ENCODE measurements at regions not wholly inside any gene's neighbourhood (a gene's known extent, or its start where the extent isn't known, plus 50 kb on each side); places are given as distances from the start of the nearest gene placed in this dataset.

GRCh38 chr5:114206640-114207039, 155.2 kb upstream of the KCNN2 start:
- Histone ChIP-seq H3K4me1 (ENCODE audit: insufficient read depth, low read length) (no peaks in the 10 kb centered on the region), H3K9me3 (ENCODE audit: insufficient read depth, low read depth, low read length) (no peaks in the 10 kb centered on the region), H3K9ac (ENCODE audit: low read depth, low read length) (no peak overlapping the region), H3K27me3 (ENCODE audit: insufficient read depth, low read length) (no peaks in the 10 kb centered on the region), H3K4me3 (ENCODE audit: low read length) (no peak overlapping the region), H3K36me3 (ENCODE audit: insufficient read depth, low read length) (no peaks in the 10 kb centered on the region), H3K27ac (ENCODE audit: low read depth, low read length) (no peak overlapping the region)
- 92% methylated on average over 3 of the region's 3 CpGs for WGBS

- WGBS, result 96% methylated on average over 3 of the region's 3 CpGs
- Histone ChIP-seq H3K27ac (ENCODE audit: low read depth, low read length) (no peak overlapping the region), H3K36me3 (ENCODE audit: insufficient read depth, low read length) (no peaks in the 10 kb centered on the region), H3K4me1 (ENCODE audit: insufficient read depth, low read length) (no peaks in the 10 kb centered on the region), H3K9me3 (ENCODE audit: insufficient read depth, low read depth, low read length) (no peaks in the 10 kb centered on the region), H3K27me3 (ENCODE audit: insufficient read depth, low read length) (no peaks in the 10 kb centered on the region), H3K9ac (ENCODE audit: low read depth, low read length) (no peak overlapping the region), H3K4me3 (ENCODE audit: low read length) (no peak overlapping the region)
Measured at GRCh38 chr5:114207615-114208014, 154.3 kb upstream of the KCNN2 start.

GRCh38 chr5:114208120-114208519, 153.8 kb upstream of the KCNN2 start:
- no peak overlapping the region for H3K9ac ChIP-seq (ENCODE audit: low read depth, low read length)
- WGBS, result 96% methylated on average over 2 of the region's 2 CpGs

GRCh38 chr5:114208588-114208987, 153.3 kb upstream of the KCNN2 start:
- Histone ChIP-seq H3K4me1 (ENCODE audit: insufficient read depth, low read length) (no peaks in the 10 kb centered on the region), H3K27me3 (ENCODE audit: insufficient read depth, low read length) (no peaks in the 10 kb centered on the region), H3K9ac (ENCODE audit: low read depth, low read length) (no peak overlapping the region), H3K4me3 (ENCODE audit: low read length) (no peak overlapping the region), H3K9me3 (ENCODE audit: insufficient read depth, low read depth, low read length) (no peaks in the 10 kb centered on the region), H3K27ac (ENCODE audit: low read depth, low read length) (no peak overlapping the region), H3K36me3 (ENCODE audit: insufficient read depth, low read length) (no peaks in the 10 kb centered on the region)
- WGBS, result 100% methylated on average over 2 of the region's 2 CpGs

More at GRCh38 chr5:114208120-114208519, 153.8 kb upstream of the KCNN2 start:
- Histone ChIP-seq H3K9me3 (ENCODE audit: insufficient read depth, low read depth, low read length) (no peaks in the 10 kb centered on the region), H3K27me3 (ENCODE audit: insufficient read depth, low read length) (no peaks in the 10 kb centered on the region), H3K27ac (ENCODE audit: low read depth, low read length) (no peak overlapping the region), H3K4me1 (ENCODE audit: insufficient read depth, low read length) (no peaks in the 10 kb centered on the region), H3K4me3 (ENCODE audit: low read length) (no peak overlapping the region), H3K36me3 (ENCODE audit: insufficient read depth, low read length) (no peaks in the 10 kb centered on the region)

GRCh38 chr5:114210662-114211061, 151.2 kb upstream of the KCNN2 start:
- H3K9me3 ChIP-seq (ENCODE audit: insufficient read depth, low read depth, low read length), result no peaks in the 10 kb centered on the region
- no peaks in the 10 kb centered on the region for H3K36me3 ChIP-seq (ENCODE audit: insufficient read depth, low read length)
- H3K4me3 ChIP-seq (ENCODE audit: low read length), result no peak overlapping the region
- no peak overlapping the region for H3K9ac ChIP-seq (ENCODE audit: low read depth, low read length)
- 0% methylated on average over 1 of the region's 3 CpGs for WGBS
- no peak overlapping the region for H3K27ac ChIP-seq (ENCODE audit: low read depth, low read length)
- no peaks in the 10 kb centered on the region for H3K27me3 ChIP-seq (ENCODE audit: insufficient read depth, low read length)
- H3K4me1 ChIP-seq (ENCODE audit: insufficient read depth, low read length), result no peaks in the 10 kb centered on the region

GRCh38 chr5:114221807-114222206, 140.1 kb upstream of the KCNN2 start:
- WGBS, result no CpG with 5 or more reads among the region's 1 CpG
- no peaks in the 10 kb centered on the region for H3K36me3 ChIP-seq (ENCODE audit: insufficient read depth, low read length)
- no peak overlapping the region for H3K9ac ChIP-seq (ENCODE audit: low read depth, low read length)

GRCh38 chr5:114223866-114224265, 138.0 kb upstream of the KCNN2 start:
- no peak overlapping the region for H3K9ac ChIP-seq (ENCODE audit: low read depth, low read length)
- H3K9me3 ChIP-seq (ENCODE audit: insufficient read depth, low read depth, low read length), result 0 out of 2 replicates have a peak, but pooled peaks cover 9% of the 10 kb centered on the region
- H3K27ac ChIP-seq (ENCODE audit: low read depth, low read length), result no peak overlapping the region
- no peaks in the 10 kb centered on the region for H3K4me1 ChIP-seq (ENCODE audit: insufficient read depth, low read length)
- no peak overlapping the region for H3K4me3 ChIP-seq (ENCODE audit: low read length)
- H3K36me3 ChIP-seq (ENCODE audit: insufficient read depth, low read length), result no peaks in the 10 kb centered on the region
- no peaks in the 10 kb centered on the region for H3K27me3 ChIP-seq (ENCODE audit: insufficient read depth, low read length)
- WGBS, result 100% methylated on average over 1 of the region's 1 CpG

More at GRCh38 chr5:114221807-114222206, 140.1 kb upstream of the KCNN2 start:
- Histone ChIP-seq H3K27ac (ENCODE audit: low read depth, low read length) (no peak overlapping the region), H3K4me1 (ENCODE audit: insufficient read depth, low read length) (no peaks in the 10 kb centered on the region), H3K4me3 (ENCODE audit: low read length) (no peak overlapping the region), H3K9me3 (ENCODE audit: insufficient read depth, low read depth, low read length) (0 out of 2 replicates have a peak, but pooled peaks cover 15% of the 10 kb centered on the region), H3K27me3 (ENCODE audit: insufficient read depth, low read length) (no peaks in the 10 kb centered on the region)

- H3K9ac ChIP-seq (ENCODE audit: low read depth, low read length), result no peak overlapping the region
- H3K4me3 ChIP-seq (ENCODE audit: low read length), result no peak overlapping the region
- no peaks in the 10 kb centered on the region for H3K36me3 ChIP-seq (ENCODE audit: insufficient read depth, low read length)
- 94% methylated on average over 5 of the region's 5 CpGs for WGBS
- no peaks in the 10 kb centered on the region for H3K4me1 ChIP-seq (ENCODE audit: insufficient read depth, low read length)
- H3K27ac ChIP-seq (ENCODE audit: low read depth, low read length), result no peak overlapping the region
- H3K27me3 ChIP-seq (ENCODE audit: insufficient read depth, low read length), result no peaks in the 10 kb centered on the region
- no peaks in the 10 kb centered on the region for H3K9me3 ChIP-seq (ENCODE audit: insufficient read depth, low read depth, low read length)
Measured at GRCh38 chr5:114237766-114238165, 124.1 kb upstream of the KCNN2 start.

GRCh38 chr5:114238771-114239313, 123.0 kb upstream of the KCNN2 start:
- Histone ChIP-seq H3K4me3 (ENCODE audit: low read length) (no peak overlapping the region), H3K27me3 (ENCODE audit: insufficient read depth, low read length) (no peaks in the 10 kb centered on the region), H3K9ac (ENCODE audit: low read depth, low read length) (no peak overlapping the region), H3K9me3 (ENCODE audit: insufficient read depth, low read depth, low read length) (no peaks in the 10 kb centered on the region), H3K27ac (ENCODE audit: low read depth, low read length) (no peak overlapping the region), H3K4me1 (ENCODE audit: insufficient read depth, low read length) (no peaks in the 10 kb centered on the region), H3K36me3 (ENCODE audit: insufficient read depth, low read length) (no peaks in the 10 kb centered on the region)

GRCh38 chr5:114243281-114243971, 118.4 kb upstream of the KCNN2 start:
- Histone ChIP-seq H3K36me3 (ENCODE audit: insufficient read depth, low read length) (no peaks in the 10 kb centered on the region), H3K9me3 (ENCODE audit: insufficient read depth, low read depth, low read length) (no peaks in the 10 kb centered on the region), H3K4me3 (ENCODE audit: low read length) (no peak overlapping the region), H3K4me1 (ENCODE audit: insufficient read depth, low read length) (no peaks in the 10 kb centered on the region), H3K27me3 (ENCODE audit: insufficient read depth, low read length) (no peaks in the 10 kb centered on the region), H3K27ac (ENCODE audit: low read depth, low read length) (no peak overlapping the region), H3K9ac (ENCODE audit: low read depth, low read length) (no peak overlapping the region)
- 98% methylated on average over 8 of the region's 8 CpGs for WGBS

- no peak overlapping the region for H3K4me3 ChIP-seq (ENCODE audit: low read length)
- no peaks in the 10 kb centered on the region for H3K36me3 ChIP-seq (ENCODE audit: insufficient read depth, low read length)
- no peaks in the 10 kb centered on the region for H3K27me3 ChIP-seq (ENCODE audit: insufficient read depth, low read length)
- 98% methylated on average over 1 of the region's 1 CpG for WGBS
- H3K4me1 ChIP-seq (ENCODE audit: insufficient read depth, low read length), result no peaks in the 10 kb centered on the region
- H3K9ac ChIP-seq (ENCODE audit: low read depth, low read length), result no peak overlapping the region
- no peak overlapping the region for H3K27ac ChIP-seq (ENCODE audit: low read depth, low read length)
- H3K9me3 ChIP-seq (ENCODE audit: insufficient read depth, low read depth, low read length), result no peaks in the 10 kb centered on the region
Measured at GRCh38 chr5:114243972-114244317, 117.9 kb upstream of the KCNN2 start.

- no peaks in the 10 kb centered on the region for H3K9me3 ChIP-seq (ENCODE audit: insufficient read depth, low read depth, low read length)
- H3K27ac ChIP-seq (ENCODE audit: low read depth, low read length), result no peak overlapping the region
- H3K27me3 ChIP-seq (ENCODE audit: insufficient read depth, low read length), result no peaks in the 10 kb centered on the region
- H3K4me1 ChIP-seq (ENCODE audit: insufficient read depth, low read length), result peaks cover 4% of the 10 kb centered on the region; the same call in 1 of the 2 replicates
- WGBS, result 93% methylated on average over 1 of the region's 2 CpGs
- no peaks in the 10 kb centered on the region for H3K36me3 ChIP-seq (ENCODE audit: insufficient read depth, low read length)
- H3K9ac ChIP-seq (ENCODE audit: low read depth, low read length), result no peak overlapping the region
- no peak overlapping the region for H3K4me3 ChIP-seq (ENCODE audit: low read length)
Measured at GRCh38 chr5:114249823-114250222, 112.0 kb upstream of the KCNN2 start.
